Testis (tissue), 2 donors: ENCODE measurements at regions not wholly inside any gene's neighbourhood (a gene's known extent, or its start where the extent isn't known, plus 50 kb on each side); places are given as distances from the start of the nearest gene placed in this dataset.

Experiments
- CTCF ChIP-seq, 3 experiments: fragments of 450-650 bp in 2 of 3; fragments of 200-600 bp in 1 of 3; sonication (generic) in 1 of 3; IDR thresholded peaks; one replicate each; pipeline ENCODE4 v1.5.1; 2016 to 2019; ENCODE audit warnings: antibody characterized with exemption in 3 of 3, mild to moderate bottlenecking in 2 of 3, moderate library complexity in 1 of 3
- POLR2A ChIP-seq: fragments of 450-650 bp; IDR thresholded peaks from one replicate; pipeline ENCODE4 v1.6.1; 2017; ENCODE audit warnings: antibody characterized with exemption, mild to moderate bottlenecking, moderate library complexity

DNA sequence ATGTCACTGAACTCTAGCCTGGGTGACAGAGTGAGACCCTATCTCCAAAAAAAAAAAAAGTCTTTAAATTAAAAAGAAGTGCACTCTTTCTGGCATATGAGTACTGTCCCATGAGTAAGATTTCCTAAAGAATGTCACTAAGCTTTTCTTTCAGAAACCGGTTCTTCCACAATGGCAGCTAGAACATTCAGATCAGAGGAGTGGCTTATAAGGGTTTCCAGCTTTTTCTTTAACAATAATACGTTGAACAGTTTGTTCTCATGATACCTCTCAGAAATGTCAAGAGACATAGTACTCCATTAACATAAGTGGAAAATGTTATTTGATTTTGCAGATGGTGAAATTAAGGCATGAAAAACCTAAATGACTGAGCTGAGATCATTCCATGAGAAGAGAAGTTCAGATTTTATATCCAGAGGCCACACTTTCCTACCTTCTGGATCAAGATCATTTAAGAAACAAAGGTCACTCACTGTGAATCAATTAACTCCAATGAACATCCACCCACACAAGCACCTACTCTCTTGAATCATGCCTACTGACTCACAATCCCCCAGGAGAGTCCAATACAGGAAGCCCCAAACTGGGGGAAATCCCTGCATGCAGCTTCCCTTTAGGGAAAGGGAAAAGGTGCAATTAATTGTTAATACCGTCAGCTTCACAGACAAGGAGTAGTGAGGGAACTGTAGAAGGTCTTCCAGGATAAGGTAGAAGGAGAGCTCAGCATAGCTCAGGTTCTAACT is 86.9 kb downstream of the SPTSSA start:
- TF ChIP-seq CTCF (IDR thresholded peaks at IDR 0.05) = no peak
- TF ChIP-seq POLR2A = no peak
